ENCODE measurements at regions not wholly inside any gene's neighbourhood (a gene's known extent, or its start where the extent isn't known, plus 50 kb on each side); places are given as distances from the start of the nearest gene placed in this dataset.

GRCh38 chr16:25413975-25414374 is 156.3 kb upstream of the ZKSCAN2 start:
- Histone ChIP-seq H3K36me3 (ENCODE audit: control insufficient read depth, insufficient read depth, low read length) (no peaks in the 10 kb centered on the region), H3K4me2 (ENCODE audit: low read length) (no peak overlapping the region), H3K9ac (no peak overlapping the region), H3K9me3 (ENCODE audit: control insufficient read depth, low read length) (no peaks in the 10 kb centered on the region), H3K4me1 (peaks cover 5% of the 10 kb centered on the region), H3K27me3 (ENCODE audit: control insufficient read depth, insufficient read depth, low read length) (no peaks in the 10 kb centered on the region), H3K79me2 (no peaks in the 10 kb centered on the region), H3K4me3 (ENCODE audit: low read depth, low read length) (no peak overlapping the region), H2AFZ (no peak overlapping the region), H3K27ac (no peak overlapping the region)
- TF ChIP-seq, protein P1, sequence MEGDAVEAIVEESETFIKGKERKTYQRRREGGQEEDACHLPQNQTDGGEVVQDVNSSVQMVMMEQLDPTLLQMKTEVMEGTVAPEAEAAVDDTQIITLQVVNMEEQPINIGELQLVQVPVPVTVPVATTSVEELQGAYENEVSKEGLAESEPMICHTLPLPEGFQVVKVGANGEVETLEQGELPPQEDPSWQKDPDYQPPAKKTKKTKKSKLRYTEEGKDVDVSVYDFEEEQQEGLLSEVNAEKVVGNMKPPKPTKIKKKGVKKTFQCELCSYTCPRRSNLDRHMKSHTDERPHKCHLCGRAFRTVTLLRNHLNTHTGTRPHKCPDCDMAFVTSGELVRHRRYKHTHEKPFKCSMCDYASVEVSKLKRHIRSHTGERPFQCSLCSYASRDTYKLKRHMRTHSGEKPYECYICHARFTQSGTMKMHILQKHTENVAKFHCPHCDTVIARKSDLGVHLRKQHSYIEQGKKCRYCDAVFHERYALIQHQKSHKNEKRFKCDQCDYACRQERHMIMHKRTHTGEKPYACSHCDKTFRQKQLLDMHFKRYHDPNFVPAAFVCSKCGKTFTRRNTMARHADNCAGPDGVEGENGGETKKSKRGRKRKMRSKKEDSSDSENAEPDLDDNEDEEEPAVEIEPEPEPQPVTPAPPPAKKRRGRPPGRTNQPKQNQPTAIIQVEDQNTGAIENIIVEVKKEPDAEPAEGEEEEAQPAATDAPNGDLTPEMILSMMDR (IDR thresholded peaks at IDR 0.05): no peak

DNA sequence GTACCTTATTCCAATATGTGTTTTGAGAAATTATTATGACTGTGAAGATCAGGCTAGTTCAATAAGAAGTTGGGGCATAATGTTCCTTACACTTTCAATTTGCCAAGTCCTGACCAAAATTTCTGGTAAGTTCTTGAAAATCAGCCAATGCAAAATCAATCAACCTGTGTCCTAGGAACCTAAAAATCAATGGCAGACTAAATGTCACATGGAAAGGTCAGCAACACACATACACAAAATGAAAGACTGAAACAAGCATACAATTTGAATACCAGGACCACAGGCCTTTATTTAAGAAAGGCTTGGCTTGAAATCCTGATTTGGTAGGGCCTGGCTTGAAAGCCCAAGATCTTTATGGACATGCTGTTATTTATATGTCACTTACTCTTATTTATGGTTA is 155.5 kb upstream of the ZKSCAN2 start:
- Histone ChIP-seq H3K4me2 (ENCODE audit: low read length) (no peak overlapping the region), H3K27me3 (ENCODE audit: control insufficient read depth, insufficient read depth, low read length) (no peaks in the 10 kb centered on the region), H3K4me1 (peaks cover 5% of the 10 kb centered on the region), H3K79me2 (no peaks in the 10 kb centered on the region), H3K27ac (no peak overlapping the region), H3K4me3 (ENCODE audit: low read depth, low read length) (no peak overlapping the region), H3K36me3 (ENCODE audit: control insufficient read depth, insufficient read depth, low read length) (no peaks in the 10 kb centered on the region), H3K9ac (no peak overlapping the region), H2AFZ (no peak overlapping the region), H3K9me3 (ENCODE audit: control insufficient read depth, low read length) (no peaks in the 10 kb centered on the region)
- TF ChIP-seq, protein P1 (IDR thresholded peaks at IDR 0.05): no peak

DNA sequence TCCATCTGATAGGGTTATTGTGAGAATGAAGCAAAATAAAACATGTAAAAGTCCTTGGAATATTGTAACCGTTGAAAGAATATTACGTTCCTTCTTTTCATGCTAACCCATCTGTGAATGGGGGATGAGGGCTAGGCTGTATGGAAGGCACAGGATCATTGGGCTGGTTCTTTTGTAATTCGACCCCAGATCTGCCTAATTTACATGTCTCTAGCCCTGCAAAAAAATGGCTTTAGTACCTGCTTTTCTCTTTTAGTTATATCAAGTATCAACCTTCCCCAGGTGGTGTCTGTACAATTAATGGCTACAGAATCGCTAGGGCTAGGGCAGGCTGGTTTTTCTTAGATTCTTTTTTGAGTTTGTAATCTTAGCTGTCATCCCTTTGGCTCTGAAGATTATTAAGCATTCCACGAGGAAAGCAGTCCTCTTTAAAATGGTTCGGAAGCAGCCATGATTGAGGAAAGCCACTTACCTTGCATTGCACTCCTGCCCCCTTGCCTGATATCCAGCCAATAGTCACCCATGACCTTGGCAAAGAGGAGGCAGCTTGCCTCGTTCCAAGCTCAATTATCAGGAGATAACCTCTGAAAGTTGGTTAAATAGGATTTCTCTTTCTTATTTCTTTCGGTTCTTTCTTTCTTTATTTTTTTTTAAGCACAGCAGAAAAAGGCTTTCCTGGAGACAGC is 153.9 kb upstream of the ZKSCAN2 start:
- no peaks in the 10 kb centered on the region for H3K79me2 ChIP-seq
- H3K9me3 ChIP-seq (ENCODE audit: control insufficient read depth, low read length): no peaks in the 10 kb centered on the region
- TF ChIP-seq, protein P1 (IDR thresholded peaks at IDR 0.05): no peak
- H3K4me2 ChIP-seq (ENCODE audit: low read length): no peak overlapping the region
- H3K9ac ChIP-seq: no peak overlapping the region
- H3K4me1 ChIP-seq: peaks cover 5% of the 10 kb centered on the region
- H3K36me3 ChIP-seq (ENCODE audit: control insufficient read depth, insufficient read depth, low read length): no peaks in the 10 kb centered on the region
- H3K27ac ChIP-seq: peak overlapping the region; percentile 74
- peak overlapping the region; percentile 70 for H2AFZ ChIP-seq
- no peak overlapping the region for H3K4me3 ChIP-seq (ENCODE audit: low read depth, low read length)
- H3K27me3 ChIP-seq (ENCODE audit: control insufficient read depth, insufficient read depth, low read length): no peaks in the 10 kb centered on the region

GRCh38 chr16:25403852-25404251 is 146.2 kb upstream of the ZKSCAN2 start:
- TF ChIP-seq, protein P1 (IDR thresholded peaks at IDR 0.05): no peak
- H2AFZ ChIP-seq: no peak overlapping the region

DNA sequence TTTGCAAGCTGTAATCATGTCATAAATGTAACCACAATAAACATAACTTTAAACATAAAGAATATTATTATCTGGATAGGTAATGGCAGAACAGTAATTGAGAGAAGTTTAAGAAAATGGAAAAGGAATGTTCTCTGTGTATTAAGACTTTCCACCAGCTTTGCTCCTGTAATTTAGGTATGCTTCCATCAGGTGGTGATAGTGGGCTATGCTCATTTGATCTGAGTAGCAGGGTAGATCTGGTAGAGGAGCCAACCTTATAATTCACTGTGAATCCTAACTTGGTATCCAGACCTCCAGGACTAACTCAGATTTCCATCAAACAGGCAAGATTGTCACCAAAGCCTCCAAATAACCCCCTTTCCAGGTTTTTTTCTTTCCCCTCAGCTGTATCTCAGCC is 137.9 kb upstream of the ZKSCAN2 start:
- TF ChIP-seq, protein P1 (IDR thresholded peaks at IDR 0.05): no peak
- Histone ChIP-seq H3K4me1 (no peaks in the 10 kb centered on the region), H2AFZ (no peak overlapping the region), H3K9ac (no peak overlapping the region), H3K27me3 (ENCODE audit: control insufficient read depth, insufficient read depth, low read length) (no peaks in the 10 kb centered on the region), H3K9me3 (ENCODE audit: control insufficient read depth, low read length) (no peaks in the 10 kb centered on the region), H3K36me3 (ENCODE audit: control insufficient read depth, insufficient read depth, low read length) (no peaks in the 10 kb centered on the region), H3K4me3 (ENCODE audit: low read depth, low read length) (no peak overlapping the region), H3K79me2 (no peaks in the 10 kb centered on the region), H3K4me2 (ENCODE audit: low read length) (no peak overlapping the region), H3K27ac (no peak overlapping the region)

More at GRCh38 chr16:25403852-25404251, 146.2 kb upstream of the ZKSCAN2 start:
- H3K27me3 ChIP-seq (ENCODE audit: control insufficient read depth, insufficient read depth, low read length): no peaks in the 10 kb centered on the region
- no peak overlapping the region for H3K27ac ChIP-seq
- H3K9me3 ChIP-seq (ENCODE audit: control insufficient read depth, low read length): no peaks in the 10 kb centered on the region
- no peaks in the 10 kb centered on the region for H3K79me2 ChIP-seq
- H3K4me2 ChIP-seq (ENCODE audit: low read length): no peak overlapping the region
- H3K4me1 ChIP-seq: no peaks in the 10 kb centered on the region
- H3K4me3 ChIP-seq (ENCODE audit: low read depth, low read length): no peak overlapping the region
- H3K9ac ChIP-seq: no peak overlapping the region
- no peaks in the 10 kb centered on the region for H3K36me3 ChIP-seq (ENCODE audit: control insufficient read depth, insufficient read depth, low read length)

Data from parathyroid adenoma (tissue), 2 donors.